ENCODE measurements at regions not wholly inside any gene's neighbourhood (a gene's known extent, or its start where the extent isn't known, plus 50 kb on each side); places are given as distances from the start of the nearest gene placed in this dataset.

- Histone ChIP-seq H3K9me3 (ENCODE audit: control insufficient read depth, low read length) (no peaks in the 10 kb centered on the region), H3K27me3 (ENCODE audit: control insufficient read depth, insufficient read depth) (no peaks in the 10 kb centered on the region), H3K4me1 (ENCODE audit: control insufficient read depth, insufficient read depth, low read length) (no peaks in the 10 kb centered on the region), H3K27ac (ENCODE audit: low read length) (no peak overlapping the region), H3K4me3 (ENCODE audit: low read length) (no peak overlapping the region)
- intact Hi-C loops (cut with DNase I) = loop anchor here in 2 of 4 donors (5.0 kb wide), 2 partner anchors 119 to 124 kb away; no protein-coding TSS in a partner anchor
- DNase-seq (no peak), ATAC-seq (no peak)
- WGBS = 44% methylated on average over 2 of the region's 2 CpGs
Measured at GRCh38 chr1:157368363-157368762, 184.0 kb downstream of the FCRL5 start.

GRCh38 chr1:157367870-157368269 is 184.4 kb downstream of the FCRL5 start:
- no peak for DNase-seq
- no peaks in the 10 kb centered on the region for H3K4me1 ChIP-seq (ENCODE audit: control insufficient read depth, insufficient read depth, low read length)
- intact Hi-C loops (cut with DNase I) = loop anchor here in 2 of 4 donors (5.0 kb wide), 2 partner anchors 119 to 124 kb away; no protein-coding TSS in a partner anchor
- no peaks in the 10 kb centered on the region for H3K27me3 ChIP-seq (ENCODE audit: control insufficient read depth, insufficient read depth)
- no peak overlapping the region for H3K27ac ChIP-seq (ENCODE audit: low read length)
- no peak overlapping the region for H3K4me3 ChIP-seq (ENCODE audit: low read length)
- H3K9me3 ChIP-seq (ENCODE audit: control insufficient read depth, low read length) = no peaks in the 10 kb centered on the region
- no peak for ATAC-seq

GRCh38 chr1:157367091-157367739 is 185.1 kb downstream of the FCRL5 start:
- no peak for ATAC-seq
- H3K27me3 ChIP-seq (ENCODE audit: control insufficient read depth, insufficient read depth) = no peaks in the 10 kb centered on the region
- no peaks in the 10 kb centered on the region for H3K9me3 ChIP-seq (ENCODE audit: control insufficient read depth, low read length)
- 73% methylated on average over 3 of the region's 3 CpGs for WGBS
- intact Hi-C loops (cut with DNase I) = loop anchor here in 2 of 4 donors (5.0 kb wide), 2 partner anchors 120 to 125 kb away; no protein-coding TSS in a partner anchor
- no peak overlapping the region for H3K27ac ChIP-seq (ENCODE audit: low read length)
- no peaks in the 10 kb centered on the region for H3K4me1 ChIP-seq (ENCODE audit: control insufficient read depth, insufficient read depth, low read length)
- no peak overlapping the region for H3K4me3 ChIP-seq (ENCODE audit: low read length)
- no peak for DNase-seq

GRCh38 chr1:157364612-157365011 is 187.7 kb downstream of the FCRL5 start:
- Histone ChIP-seq H3K27ac (ENCODE audit: low read length) (no peak overlapping the region), H3K9me3 (ENCODE audit: control insufficient read depth, low read length) (no peaks in the 10 kb centered on the region), H3K27me3 (ENCODE audit: control insufficient read depth, insufficient read depth) (no peaks in the 10 kb centered on the region), H3K4me1 (ENCODE audit: control insufficient read depth, insufficient read depth, low read length) (no peaks in the 10 kb centered on the region), H3K4me3 (ENCODE audit: low read length) (no peak overlapping the region)
- WGBS = 83% methylated on average over 3 of the region's 3 CpGs
- intact Hi-C loops (cut with DNase I) = loop anchor here in 2 of 4 donors (5.0 kb wide), 2 partner anchors 123 to 128 kb away; no protein-coding TSS in a partner anchor
- ATAC-seq (no peak), DNase-seq (no peak)

GRCh38 chr1:157363660-157364140 is 188.6 kb downstream of the FCRL5 start:
- no peak overlapping the region for H3K27ac ChIP-seq (ENCODE audit: low read length)
- ATAC-seq (peak; percentile 18 to 54), DNase-seq (no peak)
- 85% methylated on average over 7 of the region's 7 CpGs for WGBS
- H3K4me1 ChIP-seq (ENCODE audit: control insufficient read depth, insufficient read depth, low read length) = no peaks in the 10 kb centered on the region
- no peaks in the 10 kb centered on the region for H3K9me3 ChIP-seq (ENCODE audit: control insufficient read depth, low read length)
- no peak overlapping the region for H3K4me3 ChIP-seq (ENCODE audit: low read length)
- intact Hi-C loops (cut with DNase I) = no loop called here
- H3K27me3 ChIP-seq (ENCODE audit: control insufficient read depth, insufficient read depth) = no peaks in the 10 kb centered on the region

- intact Hi-C loops (cut with DNase I) = no loop called here
- DNase-seq (no peak), ATAC-seq (no peak)
- H3K4me3 ChIP-seq (ENCODE audit: low read length) = no peak overlapping the region
- H3K27me3 ChIP-seq (ENCODE audit: control insufficient read depth, insufficient read depth) = no peaks in the 10 kb centered on the region
- no peaks in the 10 kb centered on the region for H3K4me1 ChIP-seq (ENCODE audit: control insufficient read depth, insufficient read depth, low read length)
- no peak overlapping the region for H3K27ac ChIP-seq (ENCODE audit: low read length)
- no peaks in the 10 kb centered on the region for H3K9me3 ChIP-seq (ENCODE audit: control insufficient read depth, low read length)
Measured at GRCh38 chr1:157360023-157360390, 192.3 kb downstream of the FCRL5 start.

GRCh38 chr1:157359314-157360022 is 192.8 kb downstream of the FCRL5 start:
- ATAC-seq = no peak
- DNase-seq = no peak

GRCh38 chr1:157357111-157357510 is 195.2 kb downstream of the FCRL5 start:
- no peak overlapping the region for H3K27ac ChIP-seq (ENCODE audit: low read length)
- ATAC-seq (peak; percentile 66 to 87), DNase-seq (peak in 2 of 3 donors; percentile 43 to 67)
- H3K4me3 ChIP-seq (ENCODE audit: low read length) = no peak overlapping the region
- H3K9me3 ChIP-seq (ENCODE audit: control insufficient read depth, low read length) = no peaks in the 10 kb centered on the region
- intact Hi-C loops (cut with DNase I) = no loop called here
- no peaks in the 10 kb centered on the region for H3K4me1 ChIP-seq (ENCODE audit: control insufficient read depth, insufficient read depth, low read length)
- WGBS = 28% methylated on average over 5 of the region's 5 CpGs
- no peaks in the 10 kb centered on the region for H3K27me3 ChIP-seq (ENCODE audit: control insufficient read depth, insufficient read depth)

More at GRCh38 chr1:157359314-157360022, 192.8 kb downstream of the FCRL5 start:
- 85% methylated on average over 4 of the region's 4 CpGs for WGBS
- no peak overlapping the region for H3K27ac ChIP-seq (ENCODE audit: low read length)
- H3K4me1 ChIP-seq (ENCODE audit: control insufficient read depth, insufficient read depth, low read length) = no peaks in the 10 kb centered on the region
- no peaks in the 10 kb centered on the region for H3K27me3 ChIP-seq (ENCODE audit: control insufficient read depth, insufficient read depth)
- no peaks in the 10 kb centered on the region for H3K9me3 ChIP-seq (ENCODE audit: control insufficient read depth, low read length)
- no peak overlapping the region for H3K4me3 ChIP-seq (ENCODE audit: low read length)
- intact Hi-C loops (cut with DNase I) = no loop called here

GRCh38 chr1:157356601-157357000 is 195.7 kb downstream of the FCRL5 start:
- intact Hi-C loops (cut with DNase I) = no loop called here
- H3K4me3 ChIP-seq (ENCODE audit: low read length) = no peak overlapping the region
- no peak overlapping the region for H3K27ac ChIP-seq (ENCODE audit: low read length)
- H3K4me1 ChIP-seq (ENCODE audit: control insufficient read depth, insufficient read depth, low read length) = no peaks in the 10 kb centered on the region
- no peaks in the 10 kb centered on the region for H3K9me3 ChIP-seq (ENCODE audit: control insufficient read depth, low read length)
- ATAC-seq (no peak), DNase-seq (no peak)
- 88% methylated on average over 3 of the region's 3 CpGs for WGBS
- H3K27me3 ChIP-seq (ENCODE audit: control insufficient read depth, insufficient read depth) = no peaks in the 10 kb centered on the region

- 76% methylated on average over 2 of the region's 2 CpGs for WGBS
- Histone ChIP-seq H3K4me1 (ENCODE audit: control insufficient read depth, insufficient read depth, low read length) (no peaks in the 10 kb centered on the region), H3K27me3 (ENCODE audit: control insufficient read depth, insufficient read depth) (no peaks in the 10 kb centered on the region), H3K9me3 (ENCODE audit: control insufficient read depth, low read length) (no peaks in the 10 kb centered on the region), H3K4me3 (ENCODE audit: low read length) (no peak overlapping the region), H3K27ac (ENCODE audit: low read length) (no peak overlapping the region)
- DNase-seq (no peak), ATAC-seq (no peak)
- intact Hi-C loops (cut with DNase I) = no loop called here
Measured at GRCh38 chr1:157353546-157353945, 198.8 kb downstream of the FCRL5 start.

- Histone ChIP-seq H3K4me1 (ENCODE audit: control insufficient read depth, insufficient read depth, low read length) (no peaks in the 10 kb centered on the region), H3K4me3 (ENCODE audit: low read length) (no peak overlapping the region), H3K27ac (ENCODE audit: low read length) (no peak overlapping the region), H3K27me3 (ENCODE audit: control insufficient read depth, insufficient read depth) (no peaks in the 10 kb centered on the region), H3K9me3 (ENCODE audit: control insufficient read depth, low read length) (no peaks in the 10 kb centered on the region)
- DNase-seq (no peak), ATAC-seq (no peak)
- intact Hi-C loops (cut with DNase I) = no loop called here
- WGBS = 95% methylated on average over 1 of the region's 1 CpG
Measured at GRCh38 chr1:157352817-157353408, 199.4 kb downstream of the FCRL5 start.
